HUES64 (cell line): ENCODE measurements at regions not wholly inside any gene's neighbourhood (a gene's known extent, or its start where the extent isn't known, plus 50 kb on each side); places are given as distances from the start of the nearest gene placed in this dataset.

Experiments used
- H3K27ac ChIP-seq: 2 replicates; pipeline ENCODE4 v1.7.0; 2013; ENCODE audit warnings: low read depth, low read length, inconsistent platforms
- H3K27me3 ChIP-seq: 2 replicates; pipeline ENCODE4 v1.6.1; 2013; ENCODE audit warnings: mild to moderate bottlenecking, low read length; ENCODE audit not compliant: insufficient read depth
- H3K36me3 ChIP-seq: 2 replicates; pipeline ENCODE4 v1.6.1; 2013; ENCODE audit warnings: mild to moderate bottlenecking, low read length; ENCODE audit not compliant: insufficient read depth
- H3K4me1 ChIP-seq: 2 replicates; pipeline ENCODE4 v1.6.1; 2013; ENCODE audit warnings: mild to moderate bottlenecking, low read length, moderate library complexity; ENCODE audit not compliant: insufficient read depth
- H3K4me3 ChIP-seq: 2 replicates; pipeline ENCODE4 v1.5.1; 2013; ENCODE audit warnings: mild to moderate bottlenecking, low read length, moderate library complexity
- H3K9ac ChIP-seq: 2 replicates; pipeline ENCODE4 v1.6.1; 2013; ENCODE audit warnings: mild to moderate bottlenecking, low read depth, low read length
- H3K9me3 ChIP-seq: 2 replicates; pipeline ENCODE4 v1.6.1; 2013; ENCODE audit warnings: low read depth, low read length; ENCODE audit not compliant: insufficient read depth
- whole genome bisulfite sequencing: fragments of 150-250, 120-280 bp; methylation state at CpG from one replicate; pipeline ENCODE4 v1.1.7; 2013; ENCODE audit warnings: missing lambda C conversion rate; 5-methylcytosine and 5-hydroxymethylcytosine counted together

GRCh38 chr5:129163810-129164378, 69.3 kb downstream of the ISOC1 start:
- Histone ChIP-seq H3K9me3 (no peaks in the 10 kb centered on the region; the same call in 1 of the 2 replicates), H3K27ac (no peak overlapping the region), H3K4me1 (no peaks in the 10 kb centered on the region), H3K4me3 (no peak overlapping the region), H3K27me3 (no peaks in the 10 kb centered on the region), H3K9ac (no peak overlapping the region), H3K36me3 (no peaks in the 10 kb centered on the region)
- 91% methylated on average over 4 of the region's 4 CpGs for WGBS

GRCh38 chr5:129170050-129170449, 75.5 kb downstream of the ISOC1 start:
- Histone ChIP-seq H3K4me1 (peaks cover 9% of the 10 kb centered on the region; the same call in 1 of the 2 replicates), H3K9ac (no peak overlapping the region), H3K27ac (no peak overlapping the region), H3K36me3 (no peaks in the 10 kb centered on the region), H3K4me3 (no peak overlapping the region), H3K27me3 (no peaks in the 10 kb centered on the region), H3K9me3 (no peaks in the 10 kb centered on the region)
- WGBS: 87% methylated on average over 1 of the region's 1 CpG

GRCh38 chr5:129171194-129171944, 76.8 kb downstream of the ISOC1 start:
- no peaks in the 10 kb centered on the region for H3K9me3 ChIP-seq
- H3K27me3 ChIP-seq: no peaks in the 10 kb centered on the region
- 82% methylated on average over 2 of the region's 2 CpGs for WGBS
- H3K4me3 ChIP-seq: no peak overlapping the region
- no peak overlapping the region; the same call in 1 of the 2 replicates for H3K9ac ChIP-seq
- no peaks in the 10 kb centered on the region for H3K36me3 ChIP-seq
- H3K4me1 ChIP-seq: peaks cover 9% of the 10 kb centered on the region; the same call in 1 of the 2 replicates
- H3K27ac ChIP-seq: no peak overlapping the region

- Histone ChIP-seq H3K27ac (no peak overlapping the region), H3K9ac (no peak overlapping the region), H3K9me3 (no peaks in the 10 kb centered on the region), H3K36me3 (no peaks in the 10 kb centered on the region), H3K4me3 (no peak overlapping the region), H3K4me1 (peaks cover 9% of the 10 kb centered on the region; the same call in 1 of the 2 replicates), H3K27me3 (no peaks in the 10 kb centered on the region)
Measured at GRCh38 chr5:129172580-129172979, 78.0 kb downstream of the ISOC1 start.

- H3K27ac ChIP-seq: no peak overlapping the region
- peaks cover 9% of the 10 kb centered on the region; the same call in 1 of the 2 replicates for H3K4me1 ChIP-seq
Measured at GRCh38 chr5:129173771-129174170, 79.2 kb downstream of the ISOC1 start.

GRCh38 chr5:129174480-129174879, 79.9 kb downstream of the ISOC1 start:
- WGBS: 74% methylated on average over 2 of the region's 2 CpGs
- Histone ChIP-seq H3K27me3 (no peaks in the 10 kb centered on the region), H3K36me3 (no peaks in the 10 kb centered on the region), H3K9me3 (no peaks in the 10 kb centered on the region), H3K27ac (no peak overlapping the region), H3K4me3 (no peak overlapping the region), H3K4me1 (peaks cover 9% of the 10 kb centered on the region; the same call in 1 of the 2 replicates), H3K9ac (no peak overlapping the region)

More at GRCh38 chr5:129173771-129174170, 79.2 kb downstream of the ISOC1 start:
- no peaks in the 10 kb centered on the region for H3K27me3 ChIP-seq
- H3K9ac ChIP-seq: no peak overlapping the region
- H3K36me3 ChIP-seq: no peaks in the 10 kb centered on the region
- no peak overlapping the region for H3K4me3 ChIP-seq
- H3K9me3 ChIP-seq: no peaks in the 10 kb centered on the region

GRCh38 chr5:129177451-129177850, 82.9 kb downstream of the ISOC1 start:
- Histone ChIP-seq H3K4me1 (no peaks in the 10 kb centered on the region), H3K4me3 (no peak overlapping the region), H3K27me3 (no peaks in the 10 kb centered on the region), H3K27ac (no peak overlapping the region), H3K9ac (no peak overlapping the region), H3K9me3 (no peaks in the 10 kb centered on the region), H3K36me3 (no peaks in the 10 kb centered on the region)

GRCh38 chr5:129199308-129199707, 104.8 kb downstream of the ISOC1 start:
- WGBS: 87% methylated on average over 2 of the region's 3 CpGs
- no peaks in the 10 kb centered on the region for H3K4me1 ChIP-seq
- H3K4me3 ChIP-seq: no peak overlapping the region
- no peaks in the 10 kb centered on the region for H3K9me3 ChIP-seq
- H3K27me3 ChIP-seq: no peaks in the 10 kb centered on the region
- H3K9ac ChIP-seq: no peak overlapping the region
- no peaks in the 10 kb centered on the region for H3K36me3 ChIP-seq
- H3K27ac ChIP-seq: no peak overlapping the region

GRCh38 chr5:129204525-129204924, 110.0 kb downstream of the ISOC1 start:
- WGBS: 100% methylated on average over 1 of the region's 1 CpG
- Histone ChIP-seq H3K4me3 (no peak overlapping the region), H3K9me3 (no peaks in the 10 kb centered on the region)

GRCh38 chr5:129216001-129216400, 121.5 kb downstream of the ISOC1 start:
- no peaks in the 10 kb centered on the region for H3K9me3 ChIP-seq
- 94% methylated on average over 5 of the region's 6 CpGs for WGBS

More at GRCh38 chr5:129204525-129204924, 110.0 kb downstream of the ISOC1 start:
- Histone ChIP-seq H3K4me1 (no peaks in the 10 kb centered on the region), H3K27ac (no peak overlapping the region), H3K36me3 (no peaks in the 10 kb centered on the region), H3K9ac (no peak overlapping the region), H3K27me3 (no peaks in the 10 kb centered on the region)

GRCh38 chr5:129217179-129217578, 122.6 kb downstream of the ISOC1 start:
- Histone ChIP-seq H3K36me3 (no peaks in the 10 kb centered on the region), H3K9me3 (no peaks in the 10 kb centered on the region), H3K4me1 (no peaks in the 10 kb centered on the region), H3K27ac (no peak overlapping the region), H3K9ac (no peak overlapping the region), H3K4me3 (no peak overlapping the region), H3K27me3 (no peaks in the 10 kb centered on the region)
- 100% methylated on average over 2 of the region's 3 CpGs for WGBS

More at GRCh38 chr5:129216001-129216400, 121.5 kb downstream of the ISOC1 start:
- no peak overlapping the region for H3K4me3 ChIP-seq
- H3K4me1 ChIP-seq: no peaks in the 10 kb centered on the region
- no peaks in the 10 kb centered on the region for H3K36me3 ChIP-seq
- H3K27me3 ChIP-seq: no peaks in the 10 kb centered on the region
- no peak overlapping the region for H3K9ac ChIP-seq
- no peak overlapping the region for H3K27ac ChIP-seq
